GM18511 (cell line): ENCODE measurements at regions not wholly inside any gene's neighbourhood (a gene's known extent, or its start where the extent isn't known, plus 50 kb on each side); places are given as distances from the start of the nearest gene placed in this dataset.

Experiments
- ATAC-seq: cut with Tn5 transposase; IDR thresholded peaks from one replicate; pipeline ENCODE4 v1.9.1; 2021; ENCODE audit warnings: mild to moderate bottlenecking, moderate library complexity; ENCODE audit not compliant: unreplicated experiment

GRCh38 chrX:149161435-149162088, 343.5 kb downstream of the IDS start:
- no peak for ATAC-seq

- ATAC-seq: no peak
Observed at GRCh38 chrX:149157976-149158375, 347.1 kb downstream of the IDS start.

- no peak for ATAC-seq
Observed at GRCh38 chrX:149152941-149153340, 352.2 kb downstream of the IDS start.

GRCh38 chrX:149151805-149152757, 353.0 kb downstream of the IDS start:
- ATAC-seq: peak; percentile 78

GRCh38 chrX:149145845-149146285, 359.2 kb downstream of the IDS start:
- peak; percentile 81 for ATAC-seq

- ATAC-seq: no peak
Observed at GRCh38 chrX:149131774-149132173, 373.3 kb downstream of the IDS start.

GRCh38 chrX:149129767-149130166, 375.3 kb downstream of the IDS start:
- no peak for ATAC-seq

- no peak for ATAC-seq
Observed at GRCh38 chrX:149124526-149125108, 380.5 kb downstream of the IDS start.

- no peak for ATAC-seq
Observed at GRCh38 chrX:149121206-149121920, 383.7 kb downstream of the IDS start.

- peak; percentile 37 for ATAC-seq
Observed at GRCh38 chrX:149120459-149120858, 384.6 kb downstream of the IDS start.

- ATAC-seq: no peak
Observed at GRCh38 chrX:149114874-149115273, 390.2 kb downstream of the IDS start.

GRCh38 chrX:149114001-149114400, 391.1 kb downstream of the IDS start:
- no peak for ATAC-seq

GRCh38 chrX:149097786-149098185, 407.3 kb downstream of the IDS start:
- ATAC-seq: no peak

- ATAC-seq: no peak
Observed at GRCh38 chrX:149092179-149092578, 412.9 kb downstream of the IDS start.

GRCh38 chrX:149079805-149080406, 425.2 kb downstream of the IDS start:
- no peak for ATAC-seq

- peak; percentile 68 for ATAC-seq
Observed at GRCh38 chrX:149074398-149074797, 430.7 kb downstream of the IDS start.

GRCh38 chrX:149073479-149073878, 431.6 kb downstream of the IDS start:
- no peak for ATAC-seq

- ATAC-seq: no peak
Observed at GRCh38 chrX:149069899-149070298, 435.2 kb downstream of the IDS start.

- ATAC-seq: no peak
Observed at GRCh38 chrX:149060921-149061320, 444.2 kb downstream of the IDS start.
